Subcutaneous abdominal adipose tissue (tissue), 5 donors: ENCODE measurements at regions not wholly inside any gene's neighbourhood (a gene's known extent, or its start where the extent isn't known, plus 50 kb on each side); places are given as distances from the start of the nearest gene placed in this dataset.

Experiments
- H3K27ac ChIP-seq: one replicate; pipeline ENCODE4 v1.7.0; 2013; ENCODE audit warnings: low read depth, mild to moderate bottlenecking, inconsistent platforms, low read length, moderate library complexity
- H3K27me3 ChIP-seq, 5 donors: one replicate each; pipeline ENCODE4 v1.7.0; 2013; ENCODE audit warnings: low read length in 5 of 5, inconsistent platforms in 1 of 5; ENCODE audit not compliant: control insufficient read depth in 5 of 5, insufficient read depth in 4 of 5
- H3K36me3 ChIP-seq, 5 donors: one replicate each; pipeline ENCODE4 v1.7.0; 2013; ENCODE audit warnings: low read length in 5 of 5; ENCODE audit not compliant: control insufficient read depth in 5 of 5, insufficient read depth in 5 of 5
- H3K4me1 ChIP-seq, 5 donors: one replicate each; pipeline ENCODE4 v1.7.0; 2013; ENCODE audit warnings: low read length in 5 of 5, mild to moderate bottlenecking in 3 of 5, moderate library complexity in 1 of 5; ENCODE audit not compliant: control insufficient read depth in 5 of 5, insufficient read depth in 5 of 5
- H3K4me3 ChIP-seq, 5 donors: one replicate each; pipeline ENCODE4 v1.7.0; 2013; ENCODE audit warnings: low read length in 5 of 5, low read depth in 1 of 5
- H3K9ac ChIP-seq, 5 donors: one replicate each; pipeline ENCODE4 v1.7.0; 2013; ENCODE audit warnings: low read length in 5 of 5, mild to moderate bottlenecking in 4 of 5, moderate library complexity in 3 of 5
- H3K9me3 ChIP-seq, 5 donors: one replicate each; pipeline ENCODE4 v1.7.0; 2013; ENCODE audit warnings: low read length in 5 of 5; ENCODE audit not compliant: control insufficient read depth in 5 of 5
- donor health status: healthy.
- donor health status: healthy.
- donor health status: healthy.
- donor health status: healthy.
- donor health status: healthy.

- no peak overlapping the region for H3K27ac ChIP-seq
- H3K27me3 ChIP-seq = no peaks in the 10 kb centered on the region
- no peaks in the 10 kb centered on the region for H3K9me3 ChIP-seq
- H3K4me3 ChIP-seq = no peak overlapping the region
- no peaks in the 10 kb centered on the region for H3K4me1 ChIP-seq
- no peak overlapping the region for H3K9ac ChIP-seq
- H3K36me3 ChIP-seq = no peaks in the 10 kb centered on the region
Observed at GRCh38 chr2:181319286-181319685, 137.9 kb upstream of the ITGA4 start.

- Histone ChIP-seq H3K27ac (no peak overlapping the region), H3K4me3 (no peak overlapping the region)
Observed at GRCh38 chr2:181320638-181321037, 136.5 kb upstream of the ITGA4 start.

GRCh38 chr2:181324912-181325311 is 132.3 kb upstream of the ITGA4 start:
- Histone ChIP-seq H3K27ac (no peak overlapping the region), H3K9me3 (peaks cover 0 to 4% (median 0%) of the 10 kb centered on the region in 5 donors), H3K4me1 (no peaks in the 10 kb centered on the region), H3K4me3 (no peak overlapping the region), H3K27me3 (no peaks in the 10 kb centered on the region), H3K9ac (no peak overlapping the region), H3K36me3 (no peaks in the 10 kb centered on the region)

More at GRCh38 chr2:181320638-181321037, 136.5 kb upstream of the ITGA4 start:
- Histone ChIP-seq H3K27me3 (no peaks in the 10 kb centered on the region), H3K36me3 (no peaks in the 10 kb centered on the region), H3K9ac (no peak overlapping the region), H3K9me3 (no peaks in the 10 kb centered on the region), H3K4me1 (no peaks in the 10 kb centered on the region)

- Histone ChIP-seq H3K4me3 (no peak overlapping the region), H3K36me3 (no peaks in the 10 kb centered on the region), H3K4me1 (no peaks in the 10 kb centered on the region), H3K9ac (no peak overlapping the region), H3K9me3 (peaks cover 0 to 4% (median 0%) of the 10 kb centered on the region in 5 donors), H3K27me3 (no peaks in the 10 kb centered on the region), H3K27ac (no peak overlapping the region)
Observed at GRCh38 chr2:181326661-181327060, 130.5 kb upstream of the ITGA4 start.

GRCh38 chr2:181330286-181330685 is 126.9 kb upstream of the ITGA4 start:
- Histone ChIP-seq H3K4me3 (no peak overlapping the region), H3K9me3 (peaks cover 0 to 4% (median 0%) of the 10 kb centered on the region in 5 donors), H3K27ac (no peak overlapping the region), H3K27me3 (no peaks in the 10 kb centered on the region), H3K4me1 (no peaks in the 10 kb centered on the region), H3K9ac (no peak overlapping the region), H3K36me3 (no peaks in the 10 kb centered on the region)

- Histone ChIP-seq H3K4me1 (no peaks in the 10 kb centered on the region), H3K27ac (no peak overlapping the region), H3K36me3 (no peaks in the 10 kb centered on the region), H3K9ac (no peak overlapping the region), H3K9me3 (peaks cover 0 to 4% (median 0%) of the 10 kb centered on the region in 5 donors), H3K27me3 (no peaks in the 10 kb centered on the region), H3K4me3 (no peak overlapping the region)
Observed at GRCh38 chr2:181332044-181332605, 125.1 kb upstream of the ITGA4 start.

- H3K4me1 ChIP-seq = no peaks in the 10 kb centered on the region
- no peak overlapping the region for H3K27ac ChIP-seq
- H3K27me3 ChIP-seq = no peaks in the 10 kb centered on the region
- no peaks in the 10 kb centered on the region for H3K36me3 ChIP-seq
- H3K4me3 ChIP-seq = no peak overlapping the region
- peaks cover 0 to 3% (median 0%) of the 10 kb centered on the region in 5 donors for H3K9me3 ChIP-seq
- H3K9ac ChIP-seq = no peak overlapping the region
Observed at GRCh38 chr2:181334158-181334826, 122.9 kb upstream of the ITGA4 start.

- no peak overlapping the region for H3K4me3 ChIP-seq
- no peak overlapping the region for H3K27ac ChIP-seq
- no peaks in the 10 kb centered on the region for H3K9me3 ChIP-seq
- H3K9ac ChIP-seq = no peak overlapping the region
- H3K27me3 ChIP-seq = no peaks in the 10 kb centered on the region
- H3K4me1 ChIP-seq = no peaks in the 10 kb centered on the region
- no peaks in the 10 kb centered on the region for H3K36me3 ChIP-seq
Observed at GRCh38 chr2:181340891-181341290, 116.3 kb upstream of the ITGA4 start.

- H3K36me3 ChIP-seq = no peaks in the 10 kb centered on the region
Observed at GRCh38 chr2:181341855-181342600, 115.2 kb upstream of the ITGA4 start.

GRCh38 chr2:181348107-181348837 is 108.9 kb upstream of the ITGA4 start:
- Histone ChIP-seq H3K36me3 (no peaks in the 10 kb centered on the region), H3K9ac (no peak overlapping the region), H3K27me3 (no peaks in the 10 kb centered on the region), H3K9me3 (no peaks in the 10 kb centered on the region), H3K27ac (no peak overlapping the region), H3K4me1 (no peaks in the 10 kb centered on the region), H3K4me3 (no peak overlapping the region)

More at GRCh38 chr2:181341855-181342600, 115.2 kb upstream of the ITGA4 start:
- no peak overlapping the region for H3K27ac ChIP-seq
- H3K9me3 ChIP-seq = no peaks in the 10 kb centered on the region
- H3K4me3 ChIP-seq = no peak overlapping the region
- no peaks in the 10 kb centered on the region for H3K27me3 ChIP-seq
- H3K9ac ChIP-seq = no peak overlapping the region
- no peaks in the 10 kb centered on the region for H3K4me1 ChIP-seq
